ENCODE measurements at regions not wholly inside any gene's neighbourhood (a gene's known extent, or its start where the extent isn't known, plus 50 kb on each side); places are given as distances from the start of the nearest gene placed in this dataset.

GRCh38 chr2:163011000-163011399, 172.4 kb upstream of the KCNH7 start:
- TF ChIP-seq GRHL2 (CRISPR knock-in tag; IDR thresholded peaks at IDR 0.05; ENCODE audit: insufficient replicate concordance, severe bottlenecking) (no peak), CTCF (IDR thresholded peaks at IDR 0.05) (no peak), SOX15 (CRISPR knock-in tag; IDR thresholded peaks at IDR 0.05) (no peak), NFYB (CRISPR knock-in tag; conservative IDR thresholded peaks at IDR 0.05; ENCODE audit: low read depth) (no peak), FOXJ3 (CRISPR knock-in tag; IDR thresholded peaks at IDR 0.05; ENCODE audit: borderline replicate concordance) (no peak), ETV6 (CRISPR knock-in tag; IDR thresholded peaks at IDR 0.05) (no peak)
- TF ChIP-seq, protein P1, sequence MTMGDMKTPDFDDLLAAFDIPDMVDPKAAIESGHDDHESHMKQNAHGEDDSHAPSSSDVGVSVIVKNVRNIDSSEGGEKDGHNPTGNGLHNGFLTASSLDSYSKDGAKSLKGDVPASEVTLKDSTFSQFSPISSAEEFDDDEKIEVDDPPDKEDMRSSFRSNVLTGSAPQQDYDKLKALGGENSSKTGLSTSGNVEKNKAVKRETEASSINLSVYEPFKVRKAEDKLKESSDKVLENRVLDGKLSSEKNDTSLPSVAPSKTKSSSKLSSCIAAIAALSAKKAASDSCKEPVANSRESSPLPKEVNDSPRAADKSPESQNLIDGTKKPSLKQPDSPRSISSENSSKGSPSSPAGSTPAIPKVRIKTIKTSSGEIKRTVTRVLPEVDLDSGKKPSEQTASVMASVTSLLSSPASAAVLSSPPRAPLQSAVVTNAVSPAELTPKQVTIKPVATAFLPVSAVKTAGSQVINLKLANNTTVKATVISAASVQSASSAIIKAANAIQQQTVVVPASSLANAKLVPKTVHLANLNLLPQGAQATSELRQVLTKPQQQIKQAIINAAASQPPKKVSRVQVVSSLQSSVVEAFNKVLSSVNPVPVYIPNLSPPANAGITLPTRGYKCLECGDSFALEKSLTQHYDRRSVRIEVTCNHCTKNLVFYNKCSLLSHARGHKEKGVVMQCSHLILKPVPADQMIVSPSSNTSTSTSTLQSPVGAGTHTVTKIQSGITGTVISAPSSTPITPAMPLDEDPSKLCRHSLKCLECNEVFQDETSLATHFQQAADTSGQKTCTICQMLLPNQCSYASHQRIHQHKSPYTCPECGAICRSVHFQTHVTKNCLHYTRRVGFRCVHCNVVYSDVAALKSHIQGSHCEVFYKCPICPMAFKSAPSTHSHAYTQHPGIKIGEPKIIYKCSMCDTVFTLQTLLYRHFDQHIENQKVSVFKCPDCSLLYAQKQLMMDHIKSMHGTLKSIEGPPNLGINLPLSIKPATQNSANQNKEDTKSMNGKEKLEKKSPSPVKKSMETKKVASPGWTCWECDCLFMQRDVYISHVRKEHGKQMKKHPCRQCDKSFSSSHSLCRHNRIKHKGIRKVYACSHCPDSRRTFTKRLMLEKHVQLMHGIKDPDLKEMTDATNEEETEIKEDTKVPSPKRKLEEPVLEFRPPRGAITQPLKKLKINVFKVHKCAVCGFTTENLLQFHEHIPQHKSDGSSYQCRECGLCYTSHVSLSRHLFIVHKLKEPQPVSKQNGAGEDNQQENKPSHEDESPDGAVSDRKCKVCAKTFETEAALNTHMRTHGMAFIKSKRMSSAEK (CRISPR knock-in tag; IDR thresholded peaks at IDR 0.05; ENCODE audit: borderline replicate concordance), result no peak
- TF ChIP-seq, protein P2, sequence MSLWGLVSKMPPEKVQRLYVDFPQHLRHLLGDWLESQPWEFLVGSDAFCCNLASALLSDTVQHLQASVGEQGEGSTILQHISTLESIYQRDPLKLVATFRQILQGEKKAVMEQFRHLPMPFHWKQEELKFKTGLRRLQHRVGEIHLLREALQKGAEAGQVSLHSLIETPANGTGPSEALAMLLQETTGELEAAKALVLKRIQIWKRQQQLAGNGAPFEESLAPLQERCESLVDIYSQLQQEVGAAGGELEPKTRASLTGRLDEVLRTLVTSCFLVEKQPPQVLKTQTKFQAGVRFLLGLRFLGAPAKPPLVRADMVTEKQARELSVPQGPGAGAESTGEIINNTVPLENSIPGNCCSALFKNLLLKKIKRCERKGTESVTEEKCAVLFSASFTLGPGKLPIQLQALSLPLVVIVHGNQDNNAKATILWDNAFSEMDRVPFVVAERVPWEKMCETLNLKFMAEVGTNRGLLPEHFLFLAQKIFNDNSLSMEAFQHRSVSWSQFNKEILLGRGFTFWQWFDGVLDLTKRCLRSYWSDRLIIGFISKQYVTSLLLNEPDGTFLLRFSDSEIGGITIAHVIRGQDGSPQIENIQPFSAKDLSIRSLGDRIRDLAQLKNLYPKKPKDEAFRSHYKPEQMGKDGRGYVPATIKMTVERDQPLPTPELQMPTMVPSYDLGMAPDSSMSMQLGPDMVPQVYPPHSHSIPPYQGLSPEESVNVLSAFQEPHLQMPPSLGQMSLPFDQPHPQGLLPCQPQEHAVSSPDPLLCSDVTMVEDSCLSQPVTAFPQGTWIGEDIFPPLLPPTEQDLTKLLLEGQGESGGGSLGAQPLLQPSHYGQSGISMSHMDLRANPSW (CRISPR knock-in tag; conservative IDR thresholded peaks at IDR 0.05; ENCODE audit: low read depth), result no peak
- TF ChIP-seq, protein P3, sequence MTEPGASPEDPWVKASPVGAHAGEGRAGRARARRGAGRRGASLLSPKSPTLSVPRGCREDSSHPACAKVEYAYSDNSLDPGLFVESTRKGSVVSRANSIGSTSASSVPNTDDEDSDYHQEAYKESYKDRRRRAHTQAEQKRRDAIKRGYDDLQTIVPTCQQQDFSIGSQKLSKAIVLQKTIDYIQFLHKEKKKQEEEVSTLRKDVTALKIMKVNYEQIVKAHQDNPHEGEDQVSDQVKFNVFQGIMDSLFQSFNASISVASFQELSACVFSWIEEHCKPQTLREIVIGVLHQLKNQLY (CRISPR knock-in tag; IDR thresholded peaks at IDR 0.05), result no peak

Measured in WTC11 (cell line).